ENCODE measurements at regions not wholly inside any gene's neighbourhood (a gene's known extent, or its start where the extent isn't known, plus 50 kb on each side); places are given as distances from the start of the nearest gene placed in this dataset.
"Not testable (repeated sequence)": the region's sequence is repeated elsewhere in the genome, so short reads cannot be mapped to it uniquely, and the experiment has no call there.

DNA sequence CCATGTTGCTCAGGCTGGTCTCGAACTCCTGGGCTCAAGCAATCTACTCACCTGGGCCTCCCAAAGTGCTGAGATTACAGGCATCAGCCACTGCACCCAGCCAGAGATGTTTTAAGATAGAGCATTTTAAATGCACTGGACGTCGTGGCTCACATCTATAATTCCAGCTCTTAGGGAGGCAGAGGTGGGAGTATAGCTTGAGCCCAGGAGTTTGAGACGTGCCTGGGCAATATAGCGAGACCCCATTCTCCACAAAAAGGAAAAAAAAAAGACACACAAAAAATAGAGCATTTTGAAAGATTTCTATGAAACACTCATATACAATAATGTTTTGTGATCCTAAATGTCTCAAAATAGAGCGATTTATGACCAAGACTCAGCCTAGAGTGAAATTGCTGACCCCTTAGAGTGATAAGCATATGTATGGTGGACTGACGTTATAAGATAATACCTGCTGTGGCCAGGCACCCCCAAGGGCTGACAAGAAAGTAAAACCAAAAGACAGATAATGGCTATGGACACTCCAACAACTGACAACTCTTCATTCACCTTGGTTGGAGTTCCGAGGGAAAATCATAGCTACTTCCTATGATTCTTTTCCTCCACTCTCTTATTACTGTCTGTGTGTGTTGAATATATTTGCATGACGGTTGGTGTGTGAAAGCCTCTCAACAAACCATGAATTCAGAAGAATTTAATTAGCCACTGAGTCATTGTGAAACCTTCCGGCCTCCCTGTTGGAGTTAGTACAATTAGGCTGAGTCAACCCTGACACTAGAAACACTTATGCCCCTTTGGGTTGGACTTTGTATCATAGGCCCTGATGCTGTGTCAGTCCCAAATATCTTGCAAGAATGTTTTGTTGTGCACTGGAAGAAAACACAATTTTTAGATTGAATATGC, 526.5 kb upstream of the NUDT12 start:
- DNase-seq: no peak
- in situ Hi-C loops (cut with MboI; ENCODE audit: low pct_unique_long_range_greater_than_20kb, low sequenced_read_pairs): no loop called here

DNA sequence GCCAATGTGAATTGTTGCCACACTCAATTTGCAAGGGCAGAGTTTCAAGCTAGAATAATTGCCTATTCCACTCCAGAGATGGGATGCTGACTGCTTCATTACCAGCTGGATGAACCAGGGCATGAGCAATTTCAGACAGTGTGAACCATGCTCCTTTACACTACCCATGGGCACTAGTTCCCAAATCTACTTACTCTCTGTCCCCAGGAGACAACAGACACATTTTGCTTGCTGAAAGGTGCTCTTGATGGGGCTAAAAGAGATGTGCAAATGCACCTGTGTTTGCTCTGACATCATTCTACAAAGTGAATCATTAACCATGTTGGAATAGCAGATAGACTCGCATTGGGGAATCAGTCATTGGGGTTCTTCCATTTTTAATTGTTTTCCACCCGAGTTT, 522.3 kb upstream of the NUDT12 start:
- no peak for DNase-seq
- in situ Hi-C loops (cut with MboI; ENCODE audit: low pct_unique_long_range_greater_than_20kb, low sequenced_read_pairs): no loop called here

DNA sequence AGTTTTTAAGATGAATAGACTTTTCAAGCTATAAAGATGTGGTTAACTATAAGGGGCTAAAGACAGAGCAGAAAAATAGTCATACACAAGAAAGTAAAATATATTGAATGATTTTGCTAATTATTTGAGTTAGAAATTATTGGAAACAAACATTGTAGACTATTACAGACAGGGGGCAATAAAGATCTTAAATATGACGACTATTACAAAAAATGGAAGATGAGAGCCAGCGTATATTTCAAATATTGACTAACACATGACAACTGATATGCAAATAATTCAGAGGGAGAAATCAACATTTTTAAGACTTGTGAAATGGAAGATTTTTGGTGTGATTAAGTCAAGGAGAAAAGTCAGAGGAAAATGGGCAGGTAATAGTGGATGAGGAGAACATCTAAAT, 520.2 kb upstream of the NUDT12 start:
- DNase-seq: no peak
- in situ Hi-C loops (cut with MboI; ENCODE audit: low pct_unique_long_range_greater_than_20kb, low sequenced_read_pairs): no loop called here

DNA sequence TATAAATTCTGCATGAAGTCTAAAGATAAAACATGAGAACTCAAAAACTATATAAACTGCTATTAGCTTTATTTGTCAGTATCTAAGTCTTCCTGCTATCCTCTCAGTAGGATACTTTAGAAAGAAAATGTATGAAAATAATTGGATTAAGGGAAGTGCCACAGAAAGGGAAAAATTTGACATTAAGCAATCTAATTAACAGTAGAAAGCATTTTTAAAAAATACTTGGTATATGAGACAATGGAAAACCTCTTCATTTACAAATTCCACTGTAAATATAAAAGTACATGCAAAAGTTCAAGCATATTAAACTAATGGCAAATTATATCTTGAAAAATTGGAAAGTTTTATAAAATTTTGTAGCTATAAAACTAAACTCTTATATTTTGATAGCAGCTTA, 518.6 kb upstream of the NUDT12 start:
- DNase-seq: no peak
- in situ Hi-C loops (cut with MboI; ENCODE audit: low pct_unique_long_range_greater_than_20kb, low sequenced_read_pairs): no loop called here

DNA sequence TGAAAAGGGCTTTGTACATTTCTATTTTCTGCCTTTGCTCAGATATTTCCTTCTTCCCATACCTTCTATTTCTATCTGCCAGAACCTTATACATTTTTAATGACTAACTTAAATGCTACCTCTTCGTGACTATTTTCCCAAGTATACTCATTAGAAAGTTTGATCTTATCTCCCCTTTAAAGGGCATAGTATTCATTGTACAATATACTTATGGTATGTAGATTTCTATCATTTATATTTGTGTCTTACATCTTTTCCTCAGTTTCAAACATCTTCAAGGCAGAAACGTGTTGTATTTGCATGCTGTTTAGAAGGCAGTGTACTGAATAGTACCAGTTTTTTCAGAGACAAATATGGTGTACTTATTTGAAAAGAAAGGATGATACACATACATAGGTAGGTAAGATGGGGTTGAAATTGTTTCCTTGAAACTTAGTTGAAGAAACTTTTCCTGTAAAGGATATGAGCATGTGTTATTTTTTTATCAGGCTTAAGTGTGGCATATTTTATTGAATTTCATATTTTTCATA, 518.1 kb upstream of the NUDT12 start:
- in situ Hi-C loops (cut with MboI; ENCODE audit: low pct_unique_long_range_greater_than_20kb, low sequenced_read_pairs): no loop called here
- no peak for DNase-seq

DNA sequence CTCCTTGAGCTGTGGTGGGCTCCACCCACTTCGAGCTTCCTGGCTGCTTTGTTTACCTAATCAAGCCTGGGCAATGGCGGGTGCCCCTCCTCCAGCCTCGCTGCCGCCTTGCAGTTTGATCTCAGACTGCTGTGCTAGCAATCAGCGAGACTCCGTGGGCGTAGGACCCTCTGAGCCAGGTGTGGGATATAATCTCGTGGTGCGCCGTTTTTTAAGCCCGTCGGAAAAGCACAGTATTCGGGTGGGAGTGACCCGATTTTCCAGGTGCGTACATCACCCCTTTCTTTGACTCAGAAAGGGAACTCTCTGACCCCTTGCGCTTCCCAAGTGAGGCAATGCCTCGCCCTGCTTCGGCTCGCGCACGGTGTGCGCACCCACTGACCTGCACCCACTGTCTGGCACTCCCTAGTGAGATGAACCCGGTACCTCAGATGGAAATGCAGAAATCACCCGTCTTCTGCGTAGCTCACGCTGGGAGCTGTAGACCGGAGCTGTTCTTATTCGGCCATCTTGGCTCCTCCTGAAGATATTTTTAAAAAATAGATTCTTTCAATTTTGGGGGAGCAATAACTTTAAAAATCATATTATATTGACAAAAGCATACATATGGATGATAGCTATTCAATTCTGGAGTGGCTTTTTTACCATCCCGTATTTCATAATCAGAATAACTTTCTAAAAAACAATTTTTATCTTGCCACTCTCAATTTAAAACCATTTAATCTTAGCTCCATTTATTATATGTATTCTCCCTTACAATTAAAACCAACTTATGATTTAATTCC, 517.5 kb upstream of the NUDT12 start:
- DNase-seq; in situ Hi-C loops (cut with MboI; ENCODE audit: low pct_unique_long_range_greater_than_20kb, low sequenced_read_pairs): not testable (repeated sequence)

DNA sequence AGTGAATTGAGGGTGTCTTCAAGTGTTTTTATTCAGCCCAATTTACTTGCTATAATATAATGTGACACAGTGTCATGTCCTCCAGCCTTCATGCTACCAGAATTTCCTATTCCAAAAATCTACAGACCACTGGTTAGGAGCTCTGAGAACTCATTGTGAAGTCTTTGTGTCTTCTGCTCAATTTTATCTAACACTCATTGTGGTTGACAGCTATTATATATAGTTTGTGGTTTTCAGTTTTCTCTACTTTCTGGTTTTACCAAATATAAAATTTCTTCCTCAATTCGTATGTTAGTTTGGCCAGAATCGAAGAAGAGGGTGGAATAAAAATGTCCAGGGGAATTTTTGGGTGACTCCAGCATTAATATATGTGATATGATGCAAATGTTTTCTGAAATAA, 509.3 kb upstream of the NUDT12 start:
- DNase-seq: no peak

DNA sequence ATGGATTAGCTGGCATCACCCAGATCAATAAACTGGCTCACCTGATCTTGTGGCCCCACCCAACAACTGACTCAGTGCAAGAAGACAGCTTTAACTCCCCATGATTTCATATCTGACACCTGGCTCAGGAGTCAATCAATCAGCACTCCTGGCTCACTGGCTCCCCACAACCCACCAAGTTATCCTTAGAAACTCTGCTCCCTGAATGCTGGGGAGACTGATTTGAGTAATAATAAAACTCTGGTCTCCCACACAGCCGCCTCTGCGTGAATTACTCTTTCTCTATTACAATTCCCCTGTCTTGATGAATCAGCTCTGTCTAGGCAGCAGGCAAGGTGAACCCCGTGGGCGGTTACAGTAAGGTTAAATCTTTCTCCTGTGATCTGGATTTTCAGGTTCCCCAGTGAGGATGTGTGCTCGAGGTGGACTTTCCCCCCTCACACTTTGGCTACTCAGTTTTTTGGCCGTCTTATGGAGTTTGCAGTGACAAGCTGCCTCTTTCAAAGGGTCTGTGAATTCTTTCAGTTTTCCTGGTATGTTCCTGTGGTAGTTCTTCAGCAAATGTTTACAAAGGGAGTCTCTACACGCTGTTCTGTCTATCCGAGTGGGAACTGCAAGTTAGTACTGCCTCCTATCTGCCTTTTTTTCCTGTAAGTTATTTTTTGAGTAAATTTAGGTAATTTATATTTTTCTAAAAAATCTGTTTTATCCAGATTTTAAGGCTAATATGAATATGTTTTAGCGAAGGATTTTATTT, 500.2 kb upstream of the NUDT12 start:
- in situ Hi-C loops (cut with MboI; ENCODE audit: low pct_unique_long_range_greater_than_20kb, low sequenced_read_pairs): no loop called here
- no peak for DNase-seq

More for the DNA sequence above, 509.3 kb upstream of the NUDT12 start:
- in situ Hi-C loops (cut with MboI; ENCODE audit: low pct_unique_long_range_greater_than_20kb, low sequenced_read_pairs): no loop called here

DNA sequence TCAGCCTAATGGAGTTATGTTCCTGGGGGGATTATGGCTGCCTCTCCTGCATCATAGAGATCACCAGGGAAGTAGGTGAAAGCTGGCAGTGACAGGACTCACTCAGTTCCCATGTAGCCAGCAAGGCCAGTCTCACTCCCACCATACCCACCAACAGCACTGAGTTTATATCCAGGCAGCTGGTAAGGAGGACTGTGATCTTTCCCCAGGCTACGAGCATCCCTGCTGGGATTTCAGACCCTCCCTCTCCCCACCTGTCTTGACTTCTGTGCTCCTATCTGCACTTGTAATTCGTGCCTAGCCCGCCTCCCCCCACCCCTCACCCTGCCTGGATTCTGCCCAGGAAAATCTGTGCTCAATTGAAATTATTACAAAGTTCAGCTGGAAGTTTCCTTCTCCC, 499.1 kb upstream of the NUDT12 start:
- no peak for DNase-seq
- in situ Hi-C loops (cut with MboI; ENCODE audit: low pct_unique_long_range_greater_than_20kb, low sequenced_read_pairs): no loop called here

DNA sequence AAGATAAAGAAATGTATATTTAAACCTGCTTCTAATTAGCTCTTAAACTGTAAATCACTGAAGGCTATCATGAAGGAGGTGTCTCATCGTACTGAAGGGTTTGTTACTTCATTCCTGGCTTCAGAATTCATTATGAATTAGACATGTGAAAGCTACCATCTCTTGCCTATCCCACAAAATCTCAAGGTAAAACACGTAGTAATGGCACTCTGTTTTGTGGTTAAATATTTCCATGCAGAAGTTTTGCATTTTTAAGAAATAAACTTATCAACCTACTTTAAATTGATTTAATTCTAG, 490.7 kb upstream of the NUDT12 start:
- in situ Hi-C loops (cut with MboI; ENCODE audit: low pct_unique_long_range_greater_than_20kb, low sequenced_read_pairs): no loop called here
- DNase-seq: no peak

DNA sequence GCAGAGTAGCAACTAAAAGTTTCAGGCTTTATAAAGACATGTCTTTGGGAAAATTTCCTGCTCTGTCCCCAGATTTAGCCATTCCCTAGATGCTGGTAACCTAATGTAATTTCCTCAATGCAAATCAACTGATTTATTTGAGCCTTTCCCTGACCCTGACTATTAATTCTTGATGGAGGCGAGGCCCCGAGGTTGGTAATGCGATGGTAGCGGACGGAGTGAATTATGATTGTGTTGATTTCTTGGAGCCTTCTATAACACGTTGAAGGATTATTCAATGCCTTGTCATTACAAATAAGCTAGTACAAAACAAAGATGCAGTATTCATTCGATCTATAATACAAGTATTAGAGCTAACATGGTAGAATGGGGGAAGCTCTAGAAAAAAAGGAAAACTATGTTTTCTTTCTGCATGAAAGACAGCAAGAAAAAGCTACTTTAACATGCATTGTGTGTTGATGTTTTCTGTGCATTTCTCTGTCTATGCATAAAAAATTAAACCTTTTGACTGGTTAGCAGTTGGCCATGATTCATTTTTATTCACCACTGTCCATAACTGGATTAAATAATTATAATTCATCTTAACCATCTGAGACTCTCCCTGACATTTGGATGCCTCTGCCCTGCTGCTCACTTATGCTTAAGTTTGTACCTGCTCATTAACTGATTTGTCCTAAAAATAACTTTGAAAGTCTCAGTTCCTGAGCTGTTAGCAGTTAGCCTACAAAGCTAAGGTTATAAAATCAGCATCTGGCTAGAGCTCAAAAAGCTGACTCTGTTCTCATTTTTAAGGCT, 490.2 kb upstream of the NUDT12 start:
- no peak for DNase-seq
- in situ Hi-C loops (cut with MboI; ENCODE audit: low pct_unique_long_range_greater_than_20kb, low sequenced_read_pairs): no loop called here

DNA sequence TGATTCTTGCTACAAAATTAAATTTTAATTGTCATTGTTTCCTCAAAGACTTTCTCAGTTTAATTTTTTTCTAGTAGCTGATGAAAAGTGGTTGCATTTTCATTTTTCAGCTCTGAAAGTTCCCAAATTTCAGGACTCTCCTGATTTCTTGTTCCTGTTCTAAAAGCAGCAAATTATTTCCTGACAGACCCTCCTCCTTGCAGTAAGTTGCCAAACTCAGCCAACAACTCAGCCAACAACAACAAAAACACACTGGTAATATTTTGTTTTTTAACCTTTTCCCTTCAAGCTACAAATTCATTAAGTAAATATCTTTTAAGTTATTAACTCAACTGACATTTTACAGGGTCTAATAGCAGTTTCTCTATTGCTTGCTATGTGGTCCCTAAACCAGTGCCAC, 487.8 kb upstream of the NUDT12 start:
- DNase-seq: no peak
- in situ Hi-C loops (cut with MboI; ENCODE audit: low pct_unique_long_range_greater_than_20kb, low sequenced_read_pairs): no loop called here

DNA sequence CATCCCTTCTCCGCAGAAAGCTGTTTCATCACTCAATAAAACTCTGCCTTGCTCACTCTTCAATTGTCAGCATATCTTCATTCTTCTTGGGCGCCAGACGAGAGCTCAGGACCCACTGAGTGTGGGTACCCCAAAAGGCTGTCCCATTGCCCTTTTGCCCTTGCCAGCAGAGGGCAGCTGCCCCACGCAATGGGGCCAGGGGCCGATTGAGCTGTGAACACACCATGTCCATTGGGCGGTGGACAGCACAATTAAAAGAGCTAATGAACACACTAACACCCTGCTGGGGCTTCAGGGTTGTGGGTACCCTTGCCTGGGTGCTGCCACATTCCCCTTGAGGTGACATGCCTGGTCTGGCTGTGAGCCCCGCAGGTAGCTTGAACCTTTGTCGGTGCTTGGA, 487.2 kb upstream of the NUDT12 start:
- in situ Hi-C loops (cut with MboI; ENCODE audit: low pct_unique_long_range_greater_than_20kb, low sequenced_read_pairs): no loop called here
- DNase-seq: no peak

DNA sequence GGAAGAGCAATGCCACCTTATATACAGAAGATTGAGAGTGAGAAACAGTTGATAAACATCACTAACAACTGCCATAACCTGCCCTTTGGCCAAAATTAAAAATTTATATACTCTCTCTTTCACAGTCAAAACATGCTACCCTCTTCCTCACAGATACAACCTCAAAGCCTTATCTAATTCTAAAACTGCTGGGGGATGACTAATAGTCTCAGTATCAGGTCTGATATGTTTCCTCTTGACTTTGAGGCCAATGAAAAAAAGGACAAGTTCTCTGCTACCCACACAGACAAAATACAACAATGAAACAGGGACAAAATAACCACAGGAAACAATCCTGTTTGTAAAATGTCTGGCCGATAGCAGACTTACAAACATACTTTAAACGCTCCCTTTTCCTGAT, 485.6 kb upstream of the NUDT12 start:
- in situ Hi-C loops (cut with MboI; ENCODE audit: low pct_unique_long_range_greater_than_20kb, low sequenced_read_pairs): no loop called here
- DNase-seq: no peak

DNA sequence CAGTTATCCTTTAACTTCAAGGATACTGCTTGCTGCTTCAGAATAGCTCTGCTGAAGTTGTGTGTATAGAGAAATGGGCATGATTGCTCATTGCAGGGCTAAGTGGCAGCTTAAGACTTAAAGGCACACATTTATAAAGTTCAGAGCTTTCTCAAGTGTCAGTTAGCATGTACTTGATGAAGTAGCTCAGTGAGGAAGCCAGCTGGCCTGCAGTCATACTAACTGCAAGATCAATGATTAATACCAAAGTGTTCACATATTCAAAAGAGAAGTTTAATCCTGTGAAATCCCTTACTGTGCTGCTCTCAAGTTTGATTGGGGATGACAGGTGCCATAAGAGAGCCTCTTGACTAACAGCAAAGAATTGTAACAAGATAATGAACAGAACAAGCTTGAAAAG, 483.4 kb upstream of the NUDT12 start:
- in situ Hi-C loops (cut with MboI; ENCODE audit: low pct_unique_long_range_greater_than_20kb, low sequenced_read_pairs): no loop called here
- no peak for DNase-seq

DNA sequence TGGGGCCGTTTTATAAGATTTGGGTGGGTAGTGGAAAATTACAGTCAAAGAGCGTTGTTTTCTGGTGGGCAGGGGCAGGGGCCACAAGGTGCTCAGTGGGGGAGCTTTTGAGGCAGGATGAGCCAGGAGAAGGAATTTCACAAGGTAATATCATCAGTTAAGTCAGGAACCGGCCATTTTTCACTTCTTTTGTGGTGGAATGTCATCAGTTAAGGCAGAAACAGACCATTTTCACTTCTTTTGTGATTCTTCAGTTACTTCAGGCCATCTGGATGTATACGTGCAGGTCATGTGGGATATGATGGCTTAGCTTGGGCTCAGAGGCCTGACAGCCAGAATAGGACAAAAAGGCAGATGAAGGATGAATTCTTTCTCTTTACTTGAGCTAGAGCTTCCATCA, 477.3 kb upstream of the NUDT12 start:
- DNase-seq; in situ Hi-C loops (cut with MboI; ENCODE audit: low pct_unique_long_range_greater_than_20kb, low sequenced_read_pairs): not testable (repeated sequence)

DNA sequence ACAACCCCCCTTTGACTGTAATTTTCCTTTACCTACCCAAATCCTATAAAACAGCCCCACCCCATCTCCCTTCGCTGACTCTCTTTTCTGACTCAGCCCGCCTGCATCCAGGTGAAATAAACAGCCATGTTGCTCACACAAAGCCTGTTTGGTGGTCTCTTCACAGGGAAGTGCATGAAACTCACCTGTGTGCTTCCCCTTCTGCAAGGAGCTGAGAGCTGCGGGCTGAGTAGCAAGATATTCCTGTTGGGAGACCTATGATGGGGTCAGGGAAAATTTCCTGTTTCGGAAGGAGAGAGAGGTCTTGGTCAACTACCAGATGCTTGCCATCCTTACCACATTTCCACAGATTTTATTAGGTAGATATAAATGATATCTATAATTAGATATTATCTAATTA, 474.5 kb upstream of the NUDT12 start:
- DNase-seq; in situ Hi-C loops (cut with MboI; ENCODE audit: low pct_unique_long_range_greater_than_20kb, low sequenced_read_pairs): not testable (repeated sequence)

DNA sequence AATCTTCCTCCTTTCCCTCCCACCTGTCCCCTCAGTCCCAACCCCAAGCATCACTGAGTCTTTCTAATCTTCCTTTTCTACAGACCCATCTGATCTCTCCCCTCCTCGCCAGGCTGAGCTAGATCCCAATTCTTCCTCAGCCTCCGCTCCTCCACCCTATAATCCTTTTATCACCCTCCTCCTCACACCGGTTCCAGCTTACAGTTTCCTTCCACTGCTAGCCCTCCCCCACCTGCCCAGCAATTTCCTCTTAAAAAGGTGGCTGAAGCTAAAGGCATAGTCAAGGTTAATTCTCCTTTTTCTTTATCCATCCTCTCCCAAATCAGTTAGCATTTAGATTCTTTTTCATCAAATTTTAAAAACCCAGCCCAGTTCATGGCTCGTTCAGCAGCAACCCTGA, 470.6 kb upstream of the NUDT12 start:
- in situ Hi-C loops (cut with MboI; ENCODE audit: low pct_unique_long_range_greater_than_20kb, low sequenced_read_pairs); DNase-seq: not testable (repeated sequence)

DNA sequence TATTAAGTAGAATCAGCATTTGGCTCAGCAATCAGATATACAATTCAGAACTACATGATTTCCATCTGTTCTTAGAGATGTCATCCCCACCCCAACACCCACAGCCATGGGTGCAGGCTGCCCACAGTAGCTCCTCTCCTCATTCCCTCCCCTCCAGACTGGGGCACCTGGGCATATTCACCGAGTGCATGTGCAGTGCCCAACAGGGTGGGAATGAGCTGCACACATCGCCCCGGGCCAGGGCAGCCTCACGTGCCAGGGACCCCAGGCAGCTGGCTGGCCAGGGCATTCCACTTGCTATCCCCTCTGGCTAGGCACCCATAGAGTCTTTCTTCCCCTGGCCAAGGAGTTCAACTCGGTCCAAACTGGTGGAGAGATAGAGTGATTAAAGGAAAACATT, 461.9 kb upstream of the NUDT12 start:
- no peak for DNase-seq
- in situ Hi-C loops (cut with MboI; ENCODE audit: low pct_unique_long_range_greater_than_20kb, low sequenced_read_pairs): no loop called here
